HG03378 (cell line): ENCODE measurements at regions not wholly inside any gene's neighbourhood (a gene's known extent, or its start where the extent isn't known, plus 50 kb on each side); places are given as distances from the start of the nearest gene placed in this dataset.

ENCODE experiments used
- ATAC-seq: cut with Tn5 transposase; IDR thresholded peaks from one replicate; pipeline ENCODE4 v1.9.1; 2021; ENCODE audit warnings: mild to moderate bottlenecking, moderate library complexity; ENCODE audit not compliant: unreplicated experiment

GRCh38 chr17:77306790-77307478 lies 166.2 kb downstream of the SEC14L1 start:
- no peak for ATAC-seq

DNA sequence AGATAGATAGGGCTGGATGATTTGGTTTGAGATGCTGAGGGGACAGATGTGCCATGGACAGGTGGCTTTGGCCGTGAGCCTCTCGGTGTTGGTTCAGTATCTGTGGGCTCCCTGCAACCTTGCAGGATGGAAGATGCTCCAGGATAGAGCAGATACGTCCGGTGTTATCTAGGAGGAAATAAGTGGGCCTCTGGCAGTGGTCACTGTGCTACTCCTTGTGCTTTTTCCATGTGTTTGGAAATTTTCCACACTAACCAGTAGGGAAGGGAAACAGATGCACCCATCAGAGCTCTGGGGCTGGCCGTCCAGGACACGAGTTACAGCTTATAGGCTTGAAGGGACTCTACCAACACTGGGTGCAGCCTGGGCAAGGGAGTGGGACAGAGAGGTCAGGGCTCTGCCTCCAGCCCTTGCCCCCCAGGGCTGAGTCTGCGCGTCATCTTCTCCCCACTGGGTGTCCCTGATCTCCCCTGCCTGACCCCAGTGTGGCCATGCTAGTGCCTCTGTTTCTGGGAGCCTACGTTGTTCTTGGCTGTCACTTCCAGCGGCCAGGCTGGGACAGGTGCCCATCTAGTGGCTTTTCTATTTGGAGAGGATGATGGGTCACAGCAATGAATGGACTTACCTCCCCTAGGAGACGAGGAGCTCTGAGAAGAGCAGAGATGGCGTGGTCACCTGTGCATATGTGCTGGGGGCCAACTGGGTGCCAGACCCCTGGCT lies 166.9 kb downstream of the SEC14L1 start:
- no peak for ATAC-seq

DNA sequence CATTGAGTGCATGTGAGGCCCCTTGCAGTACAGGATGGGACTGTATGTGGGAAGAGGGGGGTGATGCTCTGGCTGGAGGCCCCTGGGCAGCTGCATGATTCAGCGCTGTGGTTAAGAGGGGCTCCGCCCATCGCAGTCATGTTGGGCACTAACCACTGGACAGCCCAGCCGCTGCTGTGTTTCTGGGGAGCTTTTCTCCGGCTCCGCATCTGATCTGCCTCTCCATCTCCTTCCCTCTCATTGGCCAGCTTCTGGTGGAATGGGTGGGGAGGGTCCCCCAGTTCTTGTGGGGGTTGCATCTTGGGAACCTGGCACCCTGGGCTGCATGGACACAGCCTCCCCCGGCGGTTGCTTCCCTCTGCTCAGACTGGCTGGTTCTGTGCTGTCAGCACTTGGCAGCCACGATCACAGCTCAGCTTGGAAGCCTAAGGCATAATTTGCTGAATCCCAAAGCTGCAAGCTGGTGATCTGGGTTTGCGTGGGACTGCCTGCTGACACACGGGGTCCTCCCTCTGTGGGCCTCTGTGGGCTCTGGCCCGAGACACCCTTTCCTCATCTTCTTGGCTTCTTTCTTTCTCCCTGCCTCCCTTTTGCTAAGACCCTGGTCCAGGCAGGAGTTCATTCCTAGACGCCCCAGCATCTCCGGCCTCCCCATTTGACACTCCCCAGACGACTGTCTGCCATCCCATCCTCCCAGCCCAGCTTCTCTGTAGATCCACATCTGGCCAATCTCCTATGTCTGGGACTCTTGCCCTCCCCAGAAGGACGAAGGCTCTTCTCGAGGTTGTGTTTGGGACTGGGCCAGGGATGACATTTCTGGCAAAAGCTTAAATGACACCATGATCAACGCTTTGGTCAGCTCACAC lies 168.3 kb downstream of the SEC14L1 start:
- no peak for ATAC-seq

GRCh38 chr17:77310336-77310735 lies 169.6 kb downstream of the SEC14L1 start:
- no peak for ATAC-seq

- no peak for ATAC-seq
Measured at GRCh38 chr17:77311371-77311981, 170.7 kb downstream of the SEC14L1 start.

- ATAC-seq: no peak
Measured at GRCh38 chr17:77312061-77312701, 171.4 kb downstream of the SEC14L1 start.

DNA sequence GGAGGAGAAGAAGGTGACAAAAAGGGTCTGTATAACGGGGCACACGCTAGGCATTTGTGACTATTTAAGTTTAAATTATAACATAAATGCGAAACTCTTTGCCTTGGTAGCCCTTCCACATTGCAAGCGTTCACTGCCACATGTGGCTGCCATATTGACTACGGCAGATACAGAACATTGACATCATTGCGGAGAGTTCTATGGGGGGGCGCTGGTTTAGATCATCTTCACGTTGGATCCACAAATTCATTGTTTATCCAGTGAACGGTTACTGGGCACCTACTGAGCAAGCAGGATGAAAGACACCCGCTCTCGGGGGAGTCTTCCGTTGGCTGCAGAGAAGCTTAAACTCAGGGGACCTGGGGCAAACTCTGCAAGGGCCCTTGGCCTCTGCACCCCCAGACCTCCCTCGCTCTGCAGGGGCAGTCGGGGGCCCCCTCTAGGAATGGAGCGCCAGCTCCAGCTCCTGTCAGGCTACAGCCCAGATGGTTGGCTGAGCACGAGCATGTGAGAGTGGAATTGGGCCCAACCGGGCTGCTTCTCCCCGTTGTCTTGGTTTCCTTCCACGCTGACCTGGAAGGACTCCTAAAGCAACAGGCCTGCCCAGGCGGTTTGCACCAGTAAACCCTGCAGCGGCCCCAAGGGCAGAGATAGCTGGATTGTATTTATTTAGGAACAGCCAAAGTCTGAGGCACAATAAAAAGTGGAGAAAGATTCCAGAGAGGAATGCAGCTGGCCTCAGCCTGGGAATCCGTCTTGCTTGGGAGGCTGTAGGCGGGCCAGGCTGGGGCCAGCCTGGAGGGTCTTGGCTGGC lies 172.2 kb downstream of the SEC14L1 start:
- ATAC-seq: no peak

GRCh38 chr17:77313831-77314230 lies 173.1 kb downstream of the SEC14L1 start:
- no peak for ATAC-seq

- no peak for ATAC-seq
Measured at GRCh38 chr17:77314601-77315000, 173.8 kb downstream of the SEC14L1 start.

GRCh38 chr17:77315010-77315409 lies 174.2 kb downstream of the SEC14L1 start:
- ATAC-seq: no peak

DNA sequence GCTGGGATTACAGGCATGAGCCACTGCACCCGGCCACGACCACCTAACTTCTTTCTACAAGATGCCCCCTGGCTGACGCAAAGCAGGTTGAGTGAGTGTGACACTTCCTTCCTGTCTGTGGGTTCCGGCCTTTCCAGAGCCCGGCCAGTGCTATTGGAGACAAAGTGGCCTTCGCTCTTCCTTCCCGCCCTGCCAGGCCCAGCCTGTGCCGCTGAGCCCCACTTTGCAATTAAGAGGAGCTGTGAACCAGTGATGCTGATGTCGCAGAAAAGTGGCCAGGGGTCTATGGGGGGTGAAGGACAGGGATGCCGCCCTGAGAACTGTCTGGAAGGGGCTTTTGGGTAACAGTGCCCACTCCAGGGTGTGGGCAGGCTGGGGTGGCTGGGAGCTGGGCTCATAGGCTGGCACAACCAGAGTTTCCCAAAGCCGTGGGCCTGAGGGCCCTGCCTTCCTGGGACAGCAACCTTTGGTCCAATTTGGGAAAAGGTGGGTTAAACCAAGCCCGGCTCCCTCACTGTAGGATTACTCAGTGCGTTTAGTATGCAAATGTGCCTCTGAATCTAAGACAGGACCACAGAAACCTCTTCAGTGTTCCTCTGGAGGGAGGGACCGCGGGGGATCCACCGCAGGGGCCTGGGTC lies 174.9 kb downstream of the SEC14L1 start:
- no peak for ATAC-seq

GRCh38 chr17:77316191-77316641 lies 175.4 kb downstream of the SEC14L1 start:
- no peak for ATAC-seq

- ATAC-seq: no peak
Measured at GRCh38 chr17:77316651-77317050, 175.9 kb downstream of the SEC14L1 start.

- ATAC-seq: no peak
Measured at GRCh38 chr17:77317091-77317750, 176.5 kb downstream of the SEC14L1 start.

GRCh38 chr17:77318021-77318420 lies 177.3 kb downstream of the SEC14L1 start:
- no peak for ATAC-seq

GRCh38 chr17:77318491-77319210 lies 177.9 kb downstream of the SEC14L1 start:
- no peak for ATAC-seq

- peak; percentile 34 for ATAC-seq
Measured at GRCh38 chr17:77319211-77320043, 178.7 kb downstream of the SEC14L1 start.
